HCT116 (cell line): ENCODE measurements at regions not wholly inside any gene's neighbourhood (a gene's known extent, or its start where the extent isn't known, plus 50 kb on each side); places are given as distances from the start of the nearest gene placed in this dataset.

Experiments used
- ATAC-seq: fragments of 200-7000 bp; cut with Tn5 transposase; 2 replicates; pipeline ENCODE4 v1.9.1; 2020; ENCODE audit warnings: mild to moderate bottlenecking, moderate library complexity
- BruUV-seq: library from RNA; stranded (reverse); fragments of 400-500 nt; replicated peaks from 2 replicates; lab custom pipeline; 2021; lab: Mats Ljungman, UMichigan
- CTCF ChIA-PET: fragments of 300-600 bp; sonication (Branson Sonifier 250); formaldehyde crosslinking; loops from one replicate; lab custom pipeline; 2021; ENCODE audit warnings: antibody characterized with exemption; lab: Charles Lee
- POLR2A ChIA-PET: fragments of 300-600, 350-600 bp; sonication (Branson Sonifier 250); formaldehyde crosslinking; loops from one replicate; lab custom pipeline; 2021; ENCODE audit warnings: antibody characterized with exemption; lab: Charles Lee
- RAD21 ChIA-PET, 2 experiments: fragments of 300-600 bp; sonication (Branson Sonifier 250); formaldehyde crosslinking; loops; one replicate each; lab custom pipeline; 2023; ENCODE audit warnings: low total read pairs in 2 of 2; ENCODE audit not compliant: uncharacterized antibody in 2 of 2, unreplicated experiment in 2 of 2, low non-redundant PET in 1 of 2; lab: Charles Lee
- DNase-seq: peaks from one replicate; pipeline ENCODE4 v3.0.0-alpha.2; 2010; ENCODE audit warnings: low read depth, low spot score
- H2AFZ ChIP-seq: fragments of 200-600 bp; shearing (Covaris generic), sonication (generic); 2 replicates; pipeline ENCODE4 v1.6.1; 2017; ENCODE audit warnings: low read depth, mixed run types, mixed read lengths, antibody characterized with exemption, low read length; ENCODE audit not compliant: poor library complexity, severe bottlenecking
- H3K27ac ChIP-seq: 2 replicates; pipeline ENCODE4 v1.5.1; 2012; ENCODE audit warnings: low read depth, low read length
- H3K27me3 ChIP-seq: fragments of 200-600 bp; sonication (generic); 2 replicates; pipeline ENCODE4 v1.6.1; 2016; ENCODE audit warnings: mixed run types, low read length, mixed read lengths; ENCODE audit not compliant: insufficient read depth
- H3K36me3 ChIP-seq, 2 experiments: fragments of 200-500 bp in 1 of 2; fragments of 200-600 bp in 1 of 2; sonication (Bioruptor generic) in 1 of 2; sonication (generic) in 1 of 2; 2 replicates each; pipeline versions ENCODE4 v1.5.1 to v1.6.1; 2014 to 2016; ENCODE audit warnings: low read length in 2 of 2, inconsistent platforms in 1 of 2, mixed read lengths in 1 of 2, mixed run types in 1 of 2; ENCODE audit not compliant: insufficient read depth in 2 of 2, control insufficient read depth in 1 of 2
- H3K4me1 ChIP-seq, 2 experiments: fragments of 200-600 bp in 1 of 2; sonication (generic) in 1 of 2; 2 replicates each; pipeline versions ENCODE4 v1.5.1 to v1.6.1; 2012 to 2017; ENCODE audit warnings: low read length in 2 of 2, inconsistent platforms in 1 of 2, mild to moderate bottlenecking in 1 of 2, mixed read lengths in 1 of 2, mixed run types in 1 of 2, moderate library complexity in 1 of 2; ENCODE audit not compliant: insufficient read depth in 2 of 2, control insufficient read depth in 1 of 2
- H3K4me2 ChIP-seq: fragments of 200-600 bp; sonication (generic); 2 replicates; pipeline ENCODE4 v1.6.1; 2017; ENCODE audit warnings: mixed run types, low read length, mixed read lengths
- H3K4me3 ChIP-seq, 2 experiments: fragments of 200-600 bp in 1 of 2; sonication (generic) in 1 of 2; replicated peaks in 1 of 2; 2 replicates each; pipeline ENCODE4 v1.5.1; 2011 to 2016; ENCODE audit warnings: low read length in 2 of 2, control low read depth in 1 of 2, low read depth in 1 of 2, mild to moderate bottlenecking in 1 of 2, mixed read lengths in 1 of 2, mixed run types in 1 of 2
- H3K79me2 ChIP-seq: fragments of 200-600 bp; sonication (generic); 2 replicates; pipeline ENCODE4 v1.6.1; 2017; ENCODE audit warnings: mild to moderate bottlenecking, mixed run types, low read length, moderate library complexity, mixed read lengths; ENCODE audit not compliant: insufficient read depth
- H3K9ac ChIP-seq: fragments of 200-600 bp; sonication (generic); 2 replicates; pipeline ENCODE4 v1.6.1; 2016; ENCODE audit warnings: low read length, mixed read lengths
- H3K9me2 ChIP-seq: fragments of 200-600 bp; sonication (generic), shearing (Covaris generic); 2 replicates; pipeline ENCODE4 v1.6.1; 2017; ENCODE audit warnings: mixed run types, mild to moderate bottlenecking, moderate library complexity; ENCODE audit not compliant: insufficient read depth
- H3K9me3 ChIP-seq, 2 experiments: fragments of 200-500 bp in 1 of 2; fragments of 200-600 bp in 1 of 2; sonication (Bioruptor generic) in 1 of 2; sonication (generic) in 1 of 2; 2 replicates each; pipeline ENCODE4 v1.6.1; 2014 to 2017; ENCODE audit warnings: low read length in 2 of 2, mixed read lengths in 2 of 2, inconsistent platforms in 1 of 2, low read depth in 1 of 2, mild to moderate bottlenecking in 1 of 2, mixed run types in 1 of 2, moderate library complexity in 1 of 2; ENCODE audit not compliant: control insufficient read depth in 1 of 2, insufficient read depth in 1 of 2
- H4K20me1 ChIP-seq: fragments of 200-600 bp; sonication (generic), shearing (Covaris generic); 2 replicates; pipeline ENCODE4 v1.6.1; 2017; ENCODE audit warnings: mixed run types, mild to moderate bottlenecking, moderate library complexity; ENCODE audit not compliant: insufficient read depth
- CBX3 ChIP-seq: IDR thresholded peaks from 2 replicates; pipeline ENCODE4 v1.6.1; 2012; ENCODE audit warnings: low read depth
- CEBPB ChIP-seq: IDR thresholded peaks from 2 replicates; pipeline ENCODE4 v1.6.1; 2012; ENCODE audit warnings: low read depth
- EGR1 ChIP-seq: IDR thresholded peaks from 2 replicates; pipeline ENCODE4 v1.6.1; 2012; ENCODE audit warnings: low read depth
- ELF1 ChIP-seq: IDR thresholded peaks from 2 replicates; pipeline ENCODE4 v1.6.1; 2012; ENCODE audit warnings: low read depth, borderline replicate concordance
- JUND ChIP-seq: IDR thresholded peaks from 2 replicates; pipeline ENCODE4 v1.6.1; 2012
- MAX ChIP-seq: IDR thresholded peaks from 2 replicates; pipeline ENCODE4 v1.6.1; 2012
- SRF ChIP-seq: IDR thresholded peaks from 2 replicates; pipeline ENCODE4 v1.6.1; 2012; ENCODE audit warnings: low read depth
- YY1 ChIP-seq: IDR thresholded peaks from 2 replicates; pipeline ENCODE4 v1.6.1; 2011; ENCODE audit warnings: low read length, low read depth, moderate library complexity, mild to moderate bottlenecking; ENCODE audit not compliant: insufficient replicate concordance; ENCODE audit errors: extremely low read depth
- ZBTB33 ChIP-seq: IDR thresholded peaks from 2 replicates; pipeline ENCODE4 v1.6.1; 2011; ENCODE audit warnings: mild to moderate bottlenecking, low read length, moderate library complexity; ENCODE audit not compliant: insufficient replicate concordance; ENCODE audit errors: extremely low read depth
- intact Hi-C: fragments of 100-400 bp; cut with micrococcal nuclease; formaldehyde crosslinking; loops from 2 replicates; pipeline ENCODE4 v1.10.0; 2022

- no peak overlapping the region for H3K27ac ChIP-seq
Observed at GRCh38 chr14:65303899-65304222, 108.7 kb upstream of the FUT8 start.

GRCh38 chr14:65304239-65304638 lies 108.3 kb upstream of the FUT8 start:
- Histone ChIP-seq H3K9me3 (no peaks in the 10 kb centered on the region), H3K79me2 (no peaks in the 10 kb centered on the region), H3K27me3 (no peaks in the 10 kb centered on the region), H3K27ac (no peak overlapping the region), H4K20me1 (no peaks in the 10 kb centered on the region), H3K4me1 (peaks cover 0 to 3% of the 10 kb centered on the region in 2 experiments; a peak in 1 of 4 replicates), H3K4me3 (no peak overlapping the region), H2AFZ (no peak overlapping the region), H3K9me2 (no peaks in the 10 kb centered on the region), H3K36me3 (no peaks in the 10 kb centered on the region), H3K9ac (no peak overlapping the region), H3K4me2 (no peak overlapping the region)
- ATAC-seq (no peak), DNase-seq (no peak)
- TF ChIP-seq EGR1 (no peak), YY1 (no peak), CBX3 (no peak), ELF1 (no peak), JUND (no peak), SRF (no peak), ZBTB33 (no peak)
- intact Hi-C loops: no loop called here
- BruUV-seq: no TSS peak
- CTCF ChIA-PET: no interaction called here
- POLR2A ChIA-PET: no interaction called here
- RAD21 ChIA-PET: no interaction called here

More at GRCh38 chr14:65303899-65304222, 108.7 kb upstream of the FUT8 start:
- intact Hi-C loops: no loop called here
- ChIA-PET RAD21 (no interaction called here), CTCF (no interaction called here), POLR2A (no interaction called here)
- no peaks in the 10 kb centered on the region for H3K79me2 ChIP-seq
- no TSS peak for BruUV-seq
- peaks cover 0 to 3% of the 10 kb centered on the region in 2 experiments; a peak in 1 of 4 replicates for H3K4me1 ChIP-seq
- H3K27me3 ChIP-seq: no peaks in the 10 kb centered on the region
- H3K9me3 ChIP-seq: no peaks in the 10 kb centered on the region
- DNase-seq: no peak
- no peaks in the 10 kb centered on the region for H4K20me1 ChIP-seq
- no peak overlapping the region for H3K9ac ChIP-seq
- TF ChIP-seq MAX (no peak), ELF1 (no peak), CEBPB (no peak)
- H3K4me2 ChIP-seq: no peak overlapping the region
- no peak overlapping the region for H2AFZ ChIP-seq
- ATAC-seq: no peak
- H3K9me2 ChIP-seq: no peaks in the 10 kb centered on the region
- no peak overlapping the region for H3K4me3 ChIP-seq
- H3K36me3 ChIP-seq: no peaks in the 10 kb centered on the region
